COLO829 (cell line): ENCODE measurements at regions not wholly inside any gene's neighbourhood (a gene's known extent, or its start where the extent isn't known, plus 50 kb on each side); places are given as distances from the start of the nearest gene placed in this dataset.

Experiments
- DNase-seq: peaks from one replicate; pipeline ENCODE4 v3.0.0; 2012; ENCODE audit warnings: low spot score

DNA sequence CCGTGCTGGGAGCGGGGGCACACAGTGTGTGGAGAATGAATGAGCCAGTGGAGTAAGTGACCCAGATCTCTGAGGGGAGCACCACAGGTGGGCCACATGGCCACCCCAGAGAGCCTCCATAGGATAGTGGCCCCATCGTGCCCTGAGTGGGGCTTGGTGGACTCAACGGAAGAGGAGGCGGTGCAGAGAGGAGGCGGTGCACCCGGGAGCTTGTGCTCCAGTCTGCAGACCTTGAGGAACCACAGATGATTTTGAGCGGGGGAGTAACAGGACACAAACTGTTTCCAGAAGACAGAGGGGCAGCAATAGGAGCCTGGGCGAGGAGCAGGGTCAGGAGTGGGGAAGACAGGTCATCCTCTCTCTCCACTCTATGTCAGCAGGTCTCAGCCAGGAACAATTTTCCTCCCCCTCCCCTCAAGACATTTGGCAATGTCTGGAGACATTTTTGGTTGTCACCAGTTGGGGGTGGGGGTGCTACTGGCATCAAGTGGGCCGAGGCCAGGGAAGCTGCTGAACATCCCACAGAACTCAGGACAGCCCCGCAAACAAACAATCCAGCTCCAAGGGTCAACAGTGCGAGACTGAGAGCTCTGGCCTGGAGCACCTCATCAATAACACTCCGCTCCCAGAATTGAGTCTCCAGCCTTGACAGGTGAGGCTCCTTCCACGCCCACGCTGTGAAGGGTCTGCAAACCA is 182.2 kb downstream of the USP12 start:
- DNase-seq = no peak

DNA sequence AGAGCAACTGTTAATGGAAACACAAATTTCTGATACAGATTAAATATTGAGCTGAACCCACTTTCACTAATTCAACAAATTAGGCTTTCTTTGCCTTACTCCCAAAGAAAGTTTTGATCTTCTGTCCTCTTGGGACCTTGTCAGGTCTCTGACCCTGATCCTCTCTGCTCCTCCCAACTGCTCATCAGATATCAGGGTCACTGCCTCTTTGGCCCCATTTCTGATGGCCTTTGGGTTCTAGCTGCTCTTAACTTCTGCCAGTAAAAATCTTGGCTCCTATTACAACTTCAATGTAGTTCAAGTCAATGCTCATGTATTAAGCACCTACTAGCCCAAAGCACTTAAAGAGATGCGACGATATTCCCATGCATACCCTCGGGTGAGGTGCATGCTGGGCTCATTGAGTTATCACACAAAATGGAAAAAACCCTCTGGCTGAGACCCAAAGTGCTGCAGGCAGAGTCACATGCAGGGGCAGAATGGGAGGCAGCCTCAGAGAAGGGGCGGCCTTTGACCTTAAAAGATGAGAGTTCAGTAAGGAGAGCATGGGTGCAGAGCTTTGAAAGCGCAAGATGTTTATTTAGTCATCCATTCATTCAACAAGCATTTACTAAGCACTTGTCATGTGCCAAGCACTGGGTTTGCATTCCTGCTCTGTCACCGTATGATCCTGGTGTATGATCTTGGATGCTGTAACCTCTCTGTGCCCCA is 183.4 kb downstream of the USP12 start:
- no peak for DNase-seq

- no peak for DNase-seq
Measured at GRCh38 chr13:26987486-26988013, 184.1 kb downstream of the USP12 start.

DNA sequence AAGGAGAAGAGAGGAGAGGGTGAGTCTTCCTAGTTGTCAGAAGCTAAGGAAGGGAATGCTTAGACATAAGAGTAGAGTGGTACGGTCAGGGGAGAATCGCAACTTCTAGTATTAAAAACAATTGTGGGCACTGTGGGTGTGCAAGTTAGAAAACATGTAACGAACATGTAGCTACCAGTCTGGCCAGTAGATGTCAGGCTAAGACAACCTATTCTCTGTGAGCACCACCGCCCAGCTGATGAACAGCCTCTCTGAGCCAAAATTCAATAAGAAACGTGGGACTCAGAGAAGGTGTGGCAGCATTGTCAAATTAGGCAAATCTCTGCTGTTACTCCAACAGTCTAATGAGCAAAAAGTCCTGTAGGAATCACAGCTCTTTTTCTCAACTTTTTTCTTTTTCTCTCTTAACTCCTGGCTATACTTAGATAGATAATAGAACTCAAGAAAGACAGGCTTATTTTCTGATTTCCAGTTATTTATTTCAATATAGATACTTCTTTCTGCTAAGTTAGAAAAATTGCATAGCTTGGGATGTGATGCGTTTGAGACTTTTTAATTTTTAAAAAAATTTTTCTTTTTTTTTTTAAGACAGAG is 186.2 kb downstream of the USP12 start:
- DNase-seq = peak; percentile 73

DNA sequence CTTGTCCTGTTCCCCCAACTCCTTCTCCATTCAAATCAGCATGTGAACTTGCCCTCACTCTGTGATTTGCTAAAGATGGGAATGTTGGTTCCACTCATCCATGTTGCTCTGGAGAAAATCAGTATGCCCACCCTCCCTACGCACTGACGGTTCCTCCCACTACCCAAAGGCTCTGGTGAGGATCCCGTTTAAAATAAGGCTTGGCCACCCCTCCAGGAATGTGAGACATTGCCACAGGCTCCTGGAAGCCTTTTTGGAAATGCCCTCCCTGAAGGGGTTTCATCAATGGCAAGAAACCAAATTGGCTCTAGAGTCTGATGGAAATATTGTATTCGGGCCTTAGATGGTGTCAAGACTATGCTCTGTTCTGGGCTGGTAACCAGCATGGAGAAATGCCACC is 187.3 kb downstream of the USP12 start:
- no peak for DNase-seq

DNA sequence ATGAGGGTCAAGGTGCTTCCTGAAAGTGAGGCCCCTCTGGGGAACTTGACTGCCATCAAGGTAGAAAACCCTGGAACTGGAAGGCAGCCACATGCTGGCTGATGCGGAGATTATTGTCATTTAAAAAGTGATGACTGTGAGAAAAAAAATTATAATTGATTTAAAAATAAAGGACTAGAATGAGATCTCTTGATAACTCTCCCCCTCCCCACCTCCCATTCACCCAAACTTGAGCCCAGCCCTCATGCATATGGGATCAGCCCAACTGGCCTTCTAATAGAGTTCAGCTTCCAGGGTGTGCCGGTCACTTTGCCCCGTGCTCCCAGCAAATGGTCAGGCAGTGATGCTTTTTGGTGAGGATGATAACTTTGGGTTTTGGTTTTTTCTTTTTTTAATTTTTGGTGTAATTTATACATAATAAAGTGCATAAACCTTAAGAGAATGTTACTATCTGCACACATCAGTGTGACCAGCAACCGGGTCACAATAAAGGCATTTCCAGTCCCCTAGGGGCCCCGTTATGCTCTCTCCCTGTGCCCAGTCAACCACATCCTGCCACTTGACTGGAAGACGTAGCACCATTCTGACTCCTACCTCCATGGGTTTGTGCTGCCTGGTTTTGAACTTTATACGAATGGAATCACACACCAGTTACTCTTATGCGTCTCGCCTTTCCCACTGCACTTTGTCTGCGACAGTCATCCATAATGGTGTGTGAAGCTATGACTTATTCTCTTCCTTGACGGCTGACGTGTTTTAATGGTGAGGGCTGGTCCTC is 187.9 kb downstream of the USP12 start:
- DNase-seq = no peak

DNA sequence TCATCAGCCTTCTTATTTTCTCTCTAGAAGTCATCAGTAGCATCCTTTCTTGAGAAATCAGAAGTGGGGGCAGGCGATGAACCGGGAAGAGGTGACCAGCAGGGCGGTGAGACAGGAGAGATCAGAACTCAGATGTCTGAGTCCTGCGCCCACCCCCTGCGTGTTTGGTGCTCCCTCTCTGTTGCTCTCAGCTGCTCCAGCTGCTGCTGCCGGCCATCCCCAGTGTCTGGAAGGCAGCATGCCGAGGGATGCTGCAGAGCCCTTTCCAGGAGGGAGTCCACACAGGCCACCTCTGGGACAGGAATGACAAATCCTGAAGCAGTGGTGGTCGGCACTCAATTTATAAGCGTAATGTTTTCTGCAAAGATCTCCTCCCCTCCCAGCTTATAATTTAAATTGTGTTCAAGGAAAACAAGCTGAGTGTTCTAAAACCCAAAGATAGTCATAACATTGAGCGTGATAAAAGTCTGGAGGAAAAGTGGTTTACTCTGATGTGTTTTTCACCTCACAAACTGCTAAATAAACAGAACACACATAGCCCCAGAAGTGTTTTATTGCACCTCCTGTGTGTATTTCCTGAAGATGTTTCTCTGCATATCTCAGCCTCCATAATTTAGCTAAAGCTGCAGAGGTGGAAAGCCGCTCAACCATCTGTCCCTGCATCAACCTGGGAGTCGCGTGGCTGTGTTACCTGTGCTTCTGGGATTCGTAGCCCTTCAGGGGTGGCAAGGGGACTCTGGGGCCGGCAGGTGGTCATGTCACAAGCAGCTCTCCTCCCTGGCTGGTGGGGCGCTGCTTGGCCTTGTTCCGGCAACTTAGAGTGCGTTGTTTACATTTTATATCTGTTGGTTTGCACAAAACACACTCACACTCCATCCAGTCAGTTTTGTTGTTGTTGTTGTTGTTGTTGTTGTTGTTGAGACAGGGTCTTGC is 191.2 kb downstream of the USP12 start:
- DNase-seq = no peak

GRCh38 chr13:26979334-26979733 is 192.3 kb downstream of the USP12 start:
- DNase-seq = no peak

- DNase-seq = no peak
Measured at GRCh38 chr13:26978081-26978860, 193.3 kb downstream of the USP12 start.

DNA sequence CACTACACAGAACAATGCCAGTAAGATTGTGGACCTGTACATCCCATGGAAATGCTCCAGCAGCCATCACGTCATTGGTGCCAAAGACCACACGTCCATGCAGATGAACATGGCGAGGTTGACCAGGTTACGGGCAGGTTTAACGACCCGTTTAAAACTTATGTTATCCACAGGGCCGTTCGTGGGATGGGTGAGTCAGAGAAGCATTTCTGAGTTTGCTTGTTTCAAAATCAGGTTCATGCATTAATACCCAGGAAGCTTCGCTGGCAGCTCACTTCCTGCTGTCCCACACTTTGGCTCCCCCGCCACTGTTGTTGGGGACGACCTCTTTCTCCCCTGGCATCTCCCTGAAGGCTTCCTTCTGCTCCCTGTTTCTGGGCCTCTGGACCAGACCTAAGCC is 194.1 kb downstream of the USP12 start:
- DNase-seq = no peak

DNA sequence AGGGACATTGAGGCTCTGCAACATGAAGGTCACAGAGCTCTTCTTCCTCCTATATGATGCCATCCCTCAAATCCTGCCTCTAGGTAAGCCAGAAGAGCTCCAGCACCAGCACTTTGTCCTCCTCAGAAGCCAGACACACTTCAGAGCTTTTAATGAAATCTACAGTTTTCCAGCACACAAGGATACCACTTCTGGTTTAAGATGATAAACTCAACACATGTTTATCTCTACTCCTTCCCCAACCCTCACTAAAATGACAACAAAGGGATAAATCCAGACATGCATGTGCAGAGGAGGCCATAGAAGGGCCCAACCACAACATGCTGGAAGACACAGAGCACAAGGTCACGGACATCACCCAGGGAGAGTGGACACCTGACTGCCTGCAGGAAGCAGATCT is 195.3 kb downstream of the USP12 start:
- DNase-seq = no peak

GRCh38 chr13:26973946-26974345 is 197.7 kb downstream of the USP12 start:
- DNase-seq = no peak

DNA sequence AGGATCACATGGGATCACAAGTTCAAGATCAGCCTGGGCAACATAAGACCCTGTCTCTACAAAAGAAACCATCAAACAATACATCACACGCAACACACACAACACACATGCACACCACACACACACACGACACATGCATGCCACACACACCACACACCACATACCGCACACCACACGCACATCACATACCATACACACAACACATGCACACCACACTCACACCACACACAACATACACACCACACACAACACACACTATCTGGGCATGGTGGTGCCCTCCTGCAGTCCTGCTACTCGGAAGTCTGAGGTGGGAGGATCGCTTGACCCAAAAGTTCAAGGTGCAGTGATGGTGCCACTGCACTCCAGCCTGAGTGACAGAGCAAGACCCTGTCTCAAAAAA is 198.3 kb downstream of the USP12 start:
- DNase-seq = no peak

- DNase-seq = no peak
Measured at GRCh38 chr13:26971990-26972887, 199.4 kb downstream of the USP12 start.

DNA sequence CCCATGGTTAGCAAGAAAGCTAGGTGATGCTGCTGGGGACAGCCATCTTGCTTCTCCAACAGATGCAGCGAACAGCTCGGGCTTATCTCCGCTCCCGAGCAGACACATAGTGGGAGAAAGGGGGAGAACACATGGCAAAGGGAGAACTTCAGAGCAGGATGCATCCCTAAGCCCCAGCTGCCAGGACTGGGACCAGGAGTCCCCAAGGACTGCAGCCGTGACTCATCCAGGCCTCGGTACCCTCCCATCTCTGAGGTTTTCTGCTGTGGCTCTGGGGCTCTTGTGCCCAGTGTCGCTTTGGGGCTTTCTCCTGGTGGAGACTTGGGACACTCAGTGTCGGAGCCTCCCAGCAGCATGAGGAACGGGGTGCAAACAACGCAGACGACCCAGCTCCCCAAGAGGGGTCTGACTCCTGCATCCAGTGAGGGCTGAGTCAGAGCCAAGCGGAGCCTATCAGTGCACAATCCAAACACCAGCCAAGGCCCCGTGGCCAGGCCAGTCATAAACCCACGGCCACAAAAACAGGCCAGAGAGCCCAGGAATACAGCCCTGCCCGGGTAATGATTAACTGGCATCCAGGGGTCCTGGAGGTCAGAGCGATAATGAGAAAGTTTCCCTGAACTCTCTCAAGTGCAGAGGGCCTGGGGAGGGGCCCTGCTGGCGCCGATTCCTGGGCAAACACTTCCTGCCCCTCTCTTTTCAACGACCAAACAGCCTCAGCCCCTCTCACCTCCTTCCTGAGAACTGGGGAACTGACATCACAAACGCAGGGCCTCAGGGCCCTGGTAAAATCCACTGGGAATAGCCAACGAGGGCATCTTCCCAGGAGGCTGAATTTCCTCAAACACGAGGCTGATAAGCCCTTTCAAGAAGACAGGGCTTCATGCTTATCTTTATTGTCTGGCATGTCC is 202.9 kb downstream of the USP12 start:
- no peak for DNase-seq

DNA sequence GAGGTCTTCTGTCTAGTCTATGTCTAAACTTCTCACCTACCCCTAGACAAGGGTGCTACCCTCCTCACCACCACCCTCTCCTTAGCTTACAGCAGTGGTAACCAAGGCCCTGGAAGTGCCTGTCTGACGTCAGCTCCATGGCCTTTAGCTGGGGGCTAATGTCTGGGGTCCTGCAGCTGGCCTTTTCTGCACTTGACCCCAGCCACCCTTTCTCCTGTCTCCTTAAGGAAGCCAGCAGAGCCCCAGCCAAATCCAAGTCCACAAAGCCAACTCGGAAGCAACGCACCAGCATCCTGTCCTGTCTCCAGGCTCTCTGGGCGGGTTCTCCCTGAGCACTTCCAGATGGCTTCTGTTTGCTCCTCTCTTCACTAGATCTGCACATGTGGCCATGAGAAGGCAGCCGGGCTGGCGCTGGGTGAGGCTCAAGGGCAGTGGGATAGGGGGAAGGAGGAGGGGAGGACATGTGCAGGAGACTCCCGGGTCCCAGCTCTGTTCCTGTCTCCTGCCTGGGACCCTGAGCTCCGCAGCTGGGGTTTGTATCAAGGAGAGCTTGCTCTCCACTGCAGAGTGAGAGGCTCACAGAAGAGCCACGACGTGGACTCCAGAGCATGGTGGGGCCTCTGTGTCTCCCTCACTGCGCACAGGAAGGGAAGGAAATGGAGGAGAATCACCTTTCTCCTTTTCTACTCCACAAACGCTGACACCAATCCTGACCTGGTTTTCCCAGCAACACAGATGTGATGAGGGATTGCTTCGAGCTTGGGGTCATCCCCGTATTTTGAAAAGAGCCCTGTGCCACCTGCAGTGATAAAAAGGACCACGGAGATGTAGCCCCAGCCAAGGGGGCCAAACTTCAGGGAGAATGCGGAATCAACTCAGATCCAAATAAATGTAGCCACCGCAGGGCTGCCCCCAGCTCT is 204.2 kb downstream of the USP12 start:
- no peak for DNase-seq

- no peak for DNase-seq
Measured at GRCh38 chr13:26966701-26967080, 204.9 kb downstream of the USP12 start.
